PC-3 (cell line): ENCODE measurements at regions not wholly inside any gene's neighbourhood (a gene's known extent, or its start where the extent isn't known, plus 50 kb on each side); places are given as distances from the start of the nearest gene placed in this dataset.

ENCODE experiments used
- ATAC-seq: fragments of 200-7000 bp; cut with Tn5 transposase; 2 replicates; pipeline ENCODE4 v1.9.1; 2020; ENCODE audit warnings: mild to moderate bottlenecking, moderate library complexity
- BruUV-seq: library from RNA; stranded (reverse); fragments of 400-500 nt; replicated peaks from 2 replicates; lab custom pipeline; 2021; lab: Mats Ljungman, UMichigan
- CTCF ChIA-PET: fragments of 300-600 bp; sonication (Branson Sonifier 250); formaldehyde crosslinking; loops from one replicate; lab custom pipeline; 2022; ENCODE audit warnings: antibody characterized with exemption; lab: Charles Lee
- POLR2A ChIA-PET: fragments of 300-600 bp; sonication (Branson Sonifier 250); formaldehyde crosslinking; loops from one replicate; lab custom pipeline; 2022; ENCODE audit warnings: antibody characterized with exemption; ENCODE audit not compliant: unreplicated experiment; lab: Charles Lee
- DNase-seq: peaks from one replicate; pipeline ENCODE4 v3.0.0-alpha.2; 2015
- H2AFZ ChIP-seq: fragments of 300-600 bp; sonication (generic); 2 replicates; pipeline ENCODE4 v1.6.0; 2016; ENCODE audit warnings: antibody characterized with exemption, low read length
- H3F3A ChIP-seq: fragments of 300-600 bp; sonication (generic); one replicate; pipeline ENCODE4 v1.6.0; 2017; ENCODE audit warnings: antibody characterized with exemption, low read length, control low read depth, mild to moderate bottlenecking; ENCODE audit not compliant: unreplicated experiment
- H3K27ac ChIP-seq: fragments of 300-600 bp; sonication (generic); 2 replicates; pipeline ENCODE4 v1.5.1; 2016; ENCODE audit warnings: mild to moderate bottlenecking, low read length
- H3K27me3 ChIP-seq: fragments of 300-600 bp; sonication (generic); 2 replicates; pipeline ENCODE4 v1.6.1; 2016; ENCODE audit warnings: low read length, mixed read lengths
- H3K36me3 ChIP-seq: fragments of 300-600 bp; sonication (generic); 2 replicates; pipeline ENCODE4 v1.6.1; 2016; ENCODE audit warnings: low read depth, mixed run types, low read length, mixed read lengths
- H3K4me1 ChIP-seq: fragments of 300-600 bp; sonication (generic); 2 replicates; pipeline ENCODE4 v1.5.1; 2016; ENCODE audit warnings: low read length; ENCODE audit not compliant: insufficient read depth
- H3K4me2 ChIP-seq: fragments of 300-600 bp; sonication (generic); 2 replicates; pipeline ENCODE4 v1.6.0; 2016; ENCODE audit warnings: low read length
- H3K4me3 ChIP-seq: fragments of 300-600 bp; sonication (generic); 2 replicates; pipeline ENCODE4 v1.5.1; 2016; ENCODE audit warnings: mild to moderate bottlenecking, low read length, mixed read lengths
- H3K79me2 ChIP-seq: fragments of 300-600 bp; sonication (generic); 2 replicates; pipeline ENCODE4 v1.6.1; 2017; ENCODE audit warnings: low read length, mixed read lengths
- H3K9ac ChIP-seq: fragments of 300-600 bp; sonication (generic); 2 replicates; pipeline ENCODE4 v1.6.0; 2016; ENCODE audit warnings: mild to moderate bottlenecking, low read length
- H3K9me2 ChIP-seq: fragments of 300-600 bp; sonication (generic); replicated peaks from 2 replicates; pipeline ENCODE4 v1.6.1; 2016; ENCODE audit warnings: mixed run types, low read length, mixed read lengths
- H3K9me3 ChIP-seq: fragments of 300-600 bp; sonication (generic); 2 replicates; pipeline ENCODE4 v1.6.1; 2016; ENCODE audit warnings: low read length, mixed read lengths
- H4K20me1 ChIP-seq: fragments of 300-600 bp; sonication (generic); 2 replicates; pipeline ENCODE4 v1.6.1; 2016; ENCODE audit warnings: low read length, mixed read lengths
- EZH2 ChIP-seq: fragments of 300-600 bp; sonication (generic); IDR thresholded peaks from one replicate; pipeline ENCODE4 v1.6.1; 2017; ENCODE audit warnings: antibody characterized with exemption, mild to moderate bottlenecking, low read length; ENCODE audit not compliant: unreplicated experiment
- EZH2phosphoT487 ChIP-seq: fragments of 300-600 bp; sonication (generic); IDR thresholded peaks from 2 replicates; pipeline ENCODE4 v1.6.1; 2018; ENCODE audit warnings: mild to moderate bottlenecking, antibody characterized with exemption, low read length, borderline replicate concordance
- intact Hi-C: fragments of 100-400 bp; cut with micrococcal nuclease; formaldehyde crosslinking; loops from 2 replicates; pipeline ENCODE4 v1.9.0; 2023
- TF ChIP-seq, protein P1 (sequence below): fragments of 300-600 bp; sonication (generic); conservative IDR thresholded peaks from 2 replicates; pipeline ENCODE4 v1.5.1; 2017; ENCODE audit warnings: antibody characterized with exemption, low read depth, mild to moderate bottlenecking, low read length

DNA sequence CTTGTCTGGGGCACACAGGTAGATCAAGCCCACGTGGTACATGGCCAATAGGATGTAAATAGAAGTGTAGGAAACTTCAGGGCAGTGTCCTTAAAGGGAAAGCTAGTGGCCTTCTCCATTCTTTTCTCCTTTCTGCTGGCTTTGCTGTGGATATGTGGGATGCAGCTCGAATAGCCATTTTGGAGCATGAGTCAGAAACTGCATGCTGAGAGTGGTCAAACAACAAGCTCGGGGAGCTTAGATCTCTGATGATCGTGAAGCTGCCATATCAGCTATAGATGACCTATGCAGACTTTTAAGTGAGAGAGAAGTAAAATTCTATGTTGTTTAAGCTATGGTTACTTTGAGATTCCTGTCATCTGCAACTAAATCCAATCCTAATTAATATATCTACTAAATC lies 241.3 kb upstream of the DAAM1 start:
- Histone ChIP-seq H3K9me2 (no peaks in the 10 kb centered on the region), H3K27ac (no peak overlapping the region), H3F3A (no peaks in the 10 kb centered on the region), H3K36me3 (no peaks in the 10 kb centered on the region), H3K79me2 (no peaks in the 10 kb centered on the region), H3K27me3 (peaks cover 85% of the 10 kb centered on the region), H3K4me3 (no peak overlapping the region), H3K9ac (no peak overlapping the region), H2AFZ (no peak overlapping the region), H3K4me1 (no peaks in the 10 kb centered on the region), H4K20me1 (no peaks in the 10 kb centered on the region), H3K9me3 (peaks cover 4% of the 10 kb centered on the region; the same call in 1 of the 2 replicates), H3K4me2 (no peak overlapping the region)
- no peak for ATAC-seq
- POLR2A ChIA-PET, result no interaction called here
- CTCF ChIA-PET, result no interaction called here
- BruUV-seq, result no TSS peak
- no peak for TF ChIP-seq EZH2
- no peak for TF ChIP-seq EZH2phosphoT487
- TF ChIP-seq, protein P1, sequence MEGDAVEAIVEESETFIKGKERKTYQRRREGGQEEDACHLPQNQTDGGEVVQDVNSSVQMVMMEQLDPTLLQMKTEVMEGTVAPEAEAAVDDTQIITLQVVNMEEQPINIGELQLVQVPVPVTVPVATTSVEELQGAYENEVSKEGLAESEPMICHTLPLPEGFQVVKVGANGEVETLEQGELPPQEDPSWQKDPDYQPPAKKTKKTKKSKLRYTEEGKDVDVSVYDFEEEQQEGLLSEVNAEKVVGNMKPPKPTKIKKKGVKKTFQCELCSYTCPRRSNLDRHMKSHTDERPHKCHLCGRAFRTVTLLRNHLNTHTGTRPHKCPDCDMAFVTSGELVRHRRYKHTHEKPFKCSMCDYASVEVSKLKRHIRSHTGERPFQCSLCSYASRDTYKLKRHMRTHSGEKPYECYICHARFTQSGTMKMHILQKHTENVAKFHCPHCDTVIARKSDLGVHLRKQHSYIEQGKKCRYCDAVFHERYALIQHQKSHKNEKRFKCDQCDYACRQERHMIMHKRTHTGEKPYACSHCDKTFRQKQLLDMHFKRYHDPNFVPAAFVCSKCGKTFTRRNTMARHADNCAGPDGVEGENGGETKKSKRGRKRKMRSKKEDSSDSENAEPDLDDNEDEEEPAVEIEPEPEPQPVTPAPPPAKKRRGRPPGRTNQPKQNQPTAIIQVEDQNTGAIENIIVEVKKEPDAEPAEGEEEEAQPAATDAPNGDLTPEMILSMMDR, result no peak
- intact Hi-C loops, result no loop called here
- no peak for DNase-seq

DNA sequence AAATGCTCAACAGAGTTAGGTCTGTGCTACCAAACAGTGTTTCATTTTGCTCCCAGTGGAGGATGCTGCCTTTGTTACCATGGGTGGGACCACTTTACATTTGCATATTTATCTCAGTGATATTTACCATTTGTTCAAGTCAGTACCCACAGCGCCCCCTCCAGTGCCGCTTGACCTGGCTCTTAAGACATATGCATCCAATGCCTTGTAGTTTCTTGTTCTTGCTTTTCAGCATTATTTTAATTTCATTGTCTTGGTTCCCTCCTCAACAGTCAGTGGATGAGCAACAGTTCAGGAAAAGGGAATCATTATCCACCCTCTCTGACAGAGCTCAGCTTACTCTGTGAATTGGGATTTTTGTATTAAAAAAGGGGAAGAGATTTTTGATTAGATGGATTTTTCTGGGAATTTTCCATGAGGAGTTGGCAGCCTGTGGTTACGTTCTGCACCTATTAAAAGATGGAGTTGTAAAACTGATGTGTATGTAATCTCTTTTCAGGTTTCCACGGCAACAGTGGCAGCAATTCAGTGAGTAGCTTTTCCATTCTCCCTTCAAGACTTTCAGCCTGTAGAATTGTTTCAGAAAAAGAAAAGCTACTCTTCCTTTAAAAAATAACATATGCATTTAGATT lies 240.5 kb upstream of the DAAM1 start:
- TF ChIP-seq, protein P1, result peak; percentile 70
- TF ChIP-seq EZH2, result no peak
- peaks cover 84% of the 10 kb centered on the region for H3K27me3 ChIP-seq
- CTCF ChIA-PET, result no interaction called here
- POLR2A ChIA-PET, result no interaction called here
- no peaks in the 10 kb centered on the region for H3K36me3 ChIP-seq
- BruUV-seq, result no TSS peak
- intact Hi-C loops, result no loop called here
- DNase-seq (peak; percentile 40), ATAC-seq (no peak)
- no peaks in the 10 kb centered on the region for H3F3A ChIP-seq
- H4K20me1 ChIP-seq, result no peaks in the 10 kb centered on the region
- no peak overlapping the region for H3K4me3 ChIP-seq
- H3K79me2 ChIP-seq, result no peaks in the 10 kb centered on the region
- no peak overlapping the region for H3K27ac ChIP-seq
- H3K9me3 ChIP-seq, result peaks cover 4% of the 10 kb centered on the region; the same call in 1 of the 2 replicates
- H3K9ac ChIP-seq, result no peak overlapping the region
- H3K4me2 ChIP-seq, result no peak overlapping the region
- H3K9me2 ChIP-seq, result no peaks in the 10 kb centered on the region
- no peak overlapping the region for H2AFZ ChIP-seq
- no peaks in the 10 kb centered on the region for H3K4me1 ChIP-seq

DNA sequence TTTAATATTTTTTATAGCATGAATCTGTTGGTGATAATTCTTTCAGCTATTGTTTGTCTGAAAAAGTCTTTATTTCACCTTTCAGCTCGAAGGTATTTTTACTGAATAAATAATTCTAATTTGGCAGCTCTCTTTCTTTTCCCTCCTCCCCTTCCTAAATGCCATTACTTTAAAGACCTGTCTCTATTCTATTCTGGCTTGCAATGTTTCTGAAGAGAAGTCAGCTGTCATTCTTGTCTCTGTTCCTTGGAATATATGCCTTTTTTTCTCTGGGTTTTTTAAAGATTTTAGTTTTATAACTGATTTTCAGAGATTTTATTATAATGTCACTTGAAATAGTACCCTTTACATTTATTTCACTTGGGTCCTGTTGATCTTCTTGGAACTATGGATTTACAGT lies 237.9 kb upstream of the DAAM1 start:
- no peaks in the 10 kb centered on the region for H3K36me3 ChIP-seq
- H3K4me3 ChIP-seq, result no peak overlapping the region
- peaks cover 84% of the 10 kb centered on the region for H3K27me3 ChIP-seq
- no peaks in the 10 kb centered on the region for H4K20me1 ChIP-seq
- BruUV-seq, result no TSS peak
- no peaks in the 10 kb centered on the region for H3F3A ChIP-seq
- ChIA-PET CTCF (no interaction called here), POLR2A (no interaction called here)
- DNase-seq (no peak), ATAC-seq (no peak)
- intact Hi-C loops, result no loop called here
- no peak overlapping the region for H2AFZ ChIP-seq
- TF ChIP-seq EZH2phosphoT487, result no peak
- TF ChIP-seq, protein P1, result no peak
- no peak for TF ChIP-seq EZH2
- no peak overlapping the region for H3K4me2 ChIP-seq
- no peak overlapping the region for H3K27ac ChIP-seq
- no peaks in the 10 kb centered on the region for H3K79me2 ChIP-seq
- no peaks in the 10 kb centered on the region for H3K4me1 ChIP-seq
- no peak overlapping the region for H3K9ac ChIP-seq
- no peaks in the 10 kb centered on the region for H3K9me2 ChIP-seq
- peaks cover 4% of the 10 kb centered on the region; the same call in 1 of the 2 replicates for H3K9me3 ChIP-seq
